22Rv1 (cell line): ENCODE measurements at regions not wholly inside any gene's neighbourhood (a gene's known extent, or its start where the extent isn't known, plus 50 kb on each side); places are given as distances from the start of the nearest gene placed in this dataset.

Source experiments
- CTCF ChIP-seq: fragments of 450-650 bp; IDR thresholded peaks from 2 replicates; pipeline ENCODE4 v1.5.1; 2017; ENCODE audit warnings: mild to moderate bottlenecking
- ZFX ChIP-seq: fragments of 450-650 bp; IDR thresholded peaks from 2 replicates; pipeline ENCODE4 v1.6.1; 2017; ENCODE audit warnings: antibody characterized with exemption, borderline replicate concordance

GRCh38 chr6:44000164-44000842 is 126.9 kb downstream of the MRPL14 start:
- TF ChIP-seq CTCF (no peak), ZFX (no peak)
